ENCODE measurements at regions not wholly inside any gene's neighbourhood (a gene's known extent, or its start where the extent isn't known, plus 50 kb on each side); places are given as distances from the start of the nearest gene placed in this dataset.

- DNase-seq, result no peak
These were observed 163.1 kb downstream of the DICER1 start for GRCh38 chr14:94994245-94994644.

DNA sequence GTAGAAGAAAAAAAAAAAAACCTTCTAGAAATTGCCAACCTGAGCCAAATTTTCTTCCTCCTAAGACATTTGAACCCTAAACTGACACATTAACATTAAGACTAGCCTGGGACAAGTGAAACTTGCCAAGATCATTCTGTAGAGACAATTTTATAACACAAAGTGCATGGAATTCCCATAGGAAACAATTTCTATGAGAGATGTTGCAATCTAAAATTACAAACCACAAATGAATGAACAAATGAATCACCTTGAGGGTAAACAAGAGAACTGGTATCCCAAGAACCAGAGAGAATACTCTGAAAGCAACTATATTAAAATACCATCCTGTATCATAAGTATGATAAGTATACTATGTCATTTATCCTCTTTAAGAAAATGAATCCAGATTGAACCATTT, 165.3 kb downstream of the DICER1 start:
- no peak for DNase-seq

DNA sequence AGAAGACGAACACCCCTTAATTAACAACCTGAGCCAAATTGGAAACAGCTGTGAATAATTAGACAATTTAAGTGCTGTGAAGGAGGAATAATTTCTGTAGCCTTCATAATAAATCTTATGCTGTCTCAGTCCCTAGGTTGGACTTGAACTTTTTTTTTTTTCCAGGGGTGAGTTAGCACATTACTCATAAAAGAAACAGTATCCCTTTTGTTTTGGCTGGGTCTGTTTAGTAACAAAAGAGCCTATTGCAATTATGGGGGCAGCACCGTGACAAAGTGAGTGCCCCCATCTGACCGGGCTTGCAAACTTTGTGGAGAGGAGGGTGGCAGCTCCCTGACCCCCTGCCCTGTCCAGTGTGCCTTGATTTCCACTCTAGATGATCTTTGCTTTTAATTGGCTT, 167.4 kb downstream of the DICER1 start:
- no peak for DNase-seq

DNA sequence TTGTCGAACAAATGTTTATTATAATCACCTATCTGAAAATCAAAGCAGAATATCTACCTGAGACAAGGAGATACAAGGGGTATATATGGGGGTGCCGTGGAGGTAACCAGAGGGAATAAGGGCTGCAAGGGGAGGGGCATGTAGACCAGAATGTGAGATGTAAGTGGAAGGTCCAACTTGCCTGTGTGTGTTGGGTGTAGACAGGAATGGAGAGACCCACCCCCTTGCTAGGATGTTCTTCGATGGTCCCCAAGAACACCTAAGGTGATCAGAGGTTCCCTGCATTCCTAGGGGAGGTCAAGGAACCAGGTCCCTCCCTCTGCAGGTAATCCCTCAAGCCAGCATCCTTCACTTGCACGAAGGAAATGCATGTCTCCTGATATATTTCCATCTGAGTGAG, 167.9 kb downstream of the DICER1 start:
- no peak for DNase-seq

GRCh38 chr14:94987409-94987808, 169.9 kb downstream of the DICER1 start:
- DNase-seq, result no peak

DNA sequence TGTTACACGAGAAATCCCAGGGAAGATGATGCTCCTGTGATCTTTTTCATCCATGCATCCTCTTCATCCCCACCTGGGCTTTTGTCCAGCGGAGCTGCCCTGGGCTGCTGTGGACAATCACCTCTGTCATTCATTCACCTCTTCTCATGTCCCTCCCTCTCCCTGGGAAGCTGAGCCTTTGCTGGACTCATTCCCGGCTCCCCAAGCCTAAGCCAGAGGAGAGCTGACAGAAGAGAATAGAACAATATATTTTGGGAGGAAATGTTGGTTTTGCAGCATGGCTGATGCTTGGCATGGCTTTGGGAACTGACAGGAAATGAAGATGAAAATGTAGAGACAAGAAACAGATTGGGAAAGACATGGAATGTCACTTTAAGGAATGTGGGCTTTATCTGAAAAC, 177.4 kb downstream of the DICER1 start:
- no peak for DNase-seq

GRCh38 chr14:94977016-94977415, 180.3 kb downstream of the DICER1 start:
- no peak for DNase-seq

DNA sequence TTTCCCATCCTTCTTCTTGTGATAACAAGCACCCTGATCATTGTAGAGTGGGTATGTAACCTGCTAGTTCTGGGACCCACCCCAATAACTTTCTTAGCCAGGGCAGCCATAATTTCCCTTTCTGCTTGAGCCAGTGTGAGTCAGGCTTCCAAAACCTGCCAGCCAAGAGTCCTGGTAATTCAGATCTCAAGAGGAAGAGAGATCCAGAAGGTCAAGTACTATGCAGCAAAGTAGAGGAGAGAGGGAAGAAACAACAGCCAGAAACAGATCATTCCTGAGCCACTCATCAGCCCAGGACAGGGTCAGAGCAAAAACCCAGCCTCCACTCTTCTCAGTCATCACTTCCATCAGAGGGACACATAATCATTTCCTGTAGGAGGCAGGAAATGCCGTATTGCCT, 182.0 kb downstream of the DICER1 start:
- no peak for DNase-seq

- no peak for DNase-seq
These were observed 182.4 kb downstream of the DICER1 start for GRCh38 chr14:94974893-94975292.

DNA sequence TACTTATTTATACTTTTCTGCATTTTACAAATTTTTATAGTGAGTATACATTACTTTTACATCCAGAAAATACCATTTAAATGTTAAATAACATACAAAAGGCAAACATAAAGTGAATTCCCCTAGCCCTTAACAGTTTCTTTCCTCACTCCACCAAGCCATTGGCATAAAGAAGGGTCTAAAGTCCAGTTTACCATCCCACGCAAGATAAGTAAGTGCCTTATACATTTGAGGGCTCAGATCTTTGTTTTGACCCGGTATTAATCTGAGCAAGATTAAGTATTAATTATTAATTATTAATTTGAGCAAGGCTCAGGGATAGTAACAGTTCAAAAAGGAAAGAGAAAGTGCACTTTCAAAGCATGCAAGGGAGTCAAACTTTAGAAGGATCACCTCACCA, 182.9 kb downstream of the DICER1 start:
- DNase-seq, result no peak

- no peak for DNase-seq
These were observed 185.6 kb downstream of the DICER1 start for GRCh38 chr14:94971750-94972149.

DNA sequence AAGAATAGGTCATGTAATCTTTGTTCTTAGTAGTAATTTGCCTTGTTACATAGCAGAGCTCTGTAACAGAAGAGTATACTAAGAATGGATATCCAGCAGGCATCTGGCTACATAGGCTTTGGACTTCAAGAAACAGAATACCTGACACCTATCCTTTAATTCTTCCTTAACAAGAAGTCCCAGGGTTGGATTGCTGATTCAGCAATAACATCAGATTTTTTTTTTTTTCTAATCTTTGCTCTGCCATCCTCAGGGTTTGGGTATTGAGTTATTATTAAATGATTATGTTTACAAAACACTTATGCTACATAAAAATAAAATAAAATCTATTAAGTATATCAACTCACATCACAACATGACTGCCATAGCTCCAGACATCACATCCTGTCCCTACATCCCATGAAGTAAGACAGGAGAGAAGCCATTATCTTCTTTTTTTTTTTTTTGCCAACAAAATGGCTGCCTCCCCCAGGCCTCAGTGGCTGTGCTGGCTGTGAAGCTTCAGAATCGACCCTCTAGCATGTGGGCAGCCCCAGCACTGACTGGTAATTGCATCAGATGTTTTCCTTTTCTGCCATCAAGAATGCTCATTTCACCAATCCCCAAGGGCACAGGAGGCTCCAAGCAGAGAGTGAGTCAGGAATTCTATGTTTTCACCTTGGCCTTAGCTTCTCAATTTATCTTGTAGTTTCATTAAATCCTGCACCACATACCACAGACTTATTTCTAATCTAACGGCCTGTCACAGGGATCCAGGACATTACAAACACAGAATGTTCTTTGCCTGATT, 186.2 kb downstream of the DICER1 start:
- DNase-seq, result no peak

DNA sequence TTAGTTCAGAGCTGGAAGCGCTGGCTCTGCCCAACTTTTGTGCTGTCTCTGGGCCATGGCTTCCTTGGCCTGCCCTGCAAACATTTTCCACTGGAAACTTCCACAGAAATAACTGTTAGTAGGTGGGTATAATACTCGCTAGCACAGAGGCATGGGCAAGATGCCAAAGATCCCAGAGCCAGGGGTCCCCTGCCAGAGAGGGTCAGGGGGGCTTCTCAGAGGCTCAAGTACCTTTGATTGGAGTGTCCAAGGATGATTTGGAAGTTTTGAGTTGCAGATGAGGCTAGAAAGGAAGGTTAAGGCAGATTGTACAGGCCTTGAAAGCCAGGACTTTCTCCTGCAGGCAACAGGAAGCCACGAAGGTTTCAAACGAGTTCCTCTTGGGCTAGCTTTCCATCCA, 187.6 kb downstream of the DICER1 start:
- no peak for DNase-seq

- no peak for DNase-seq
These were observed 190.5 kb downstream of the DICER1 start for GRCh38 chr14:94966868-94967267.

DNA sequence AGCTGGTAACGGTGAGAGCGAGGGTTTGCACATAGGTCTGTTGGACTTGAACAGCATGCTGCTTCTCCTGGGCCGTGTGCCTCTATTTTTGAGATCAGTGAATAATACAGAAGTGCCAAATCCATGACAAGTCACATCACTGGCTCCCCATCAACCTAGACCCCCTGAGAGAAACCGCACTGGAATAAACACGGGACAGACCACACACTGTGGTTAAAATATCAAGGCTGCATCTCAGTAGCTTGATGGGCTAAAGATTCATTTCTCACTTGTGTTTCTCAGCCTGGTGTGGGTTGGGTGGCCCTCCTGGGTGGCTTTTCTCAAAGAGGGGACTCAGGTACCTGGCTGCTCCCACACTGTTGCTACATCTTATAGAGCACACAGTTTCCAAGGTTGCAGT, 191.0 kb downstream of the DICER1 start:
- DNase-seq, result no peak

GRCh38 chr14:94965551-94966313, 191.6 kb downstream of the DICER1 start:
- no peak for DNase-seq

- no peak for DNase-seq
These were observed 192.4 kb downstream of the DICER1 start for GRCh38 chr14:94964931-94965330.

- DNase-seq, result no peak
These were observed 193.1 kb downstream of the DICER1 start for GRCh38 chr14:94964181-94964580.

DNA sequence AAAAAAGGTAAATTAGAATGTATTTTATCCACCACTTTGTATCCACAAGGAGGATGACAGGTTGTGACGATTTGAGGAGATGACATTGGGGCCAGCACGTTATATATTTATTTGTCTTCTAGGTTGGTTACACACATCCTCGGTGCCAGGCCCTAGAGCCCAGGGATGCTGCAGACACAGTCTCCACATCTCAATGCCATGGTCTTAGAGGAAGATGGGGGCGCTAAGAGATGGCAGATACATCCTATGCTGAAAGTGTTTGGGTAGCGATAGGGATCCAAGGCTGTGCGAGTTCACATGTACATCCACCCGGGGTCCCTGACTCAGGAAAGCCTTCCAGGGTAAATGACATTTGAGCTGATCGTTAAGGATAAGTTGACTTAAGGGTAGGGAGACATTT, 193.1 kb upstream of the GSC start:
- no peak for DNase-seq

- no peak for DNase-seq
These were observed 192.3 kb upstream of the GSC start for GRCh38 chr14:94962166-94962575.

- no peak for DNase-seq
These were observed 191.7 kb upstream of the GSC start for GRCh38 chr14:94961386-94962165.

DNA sequence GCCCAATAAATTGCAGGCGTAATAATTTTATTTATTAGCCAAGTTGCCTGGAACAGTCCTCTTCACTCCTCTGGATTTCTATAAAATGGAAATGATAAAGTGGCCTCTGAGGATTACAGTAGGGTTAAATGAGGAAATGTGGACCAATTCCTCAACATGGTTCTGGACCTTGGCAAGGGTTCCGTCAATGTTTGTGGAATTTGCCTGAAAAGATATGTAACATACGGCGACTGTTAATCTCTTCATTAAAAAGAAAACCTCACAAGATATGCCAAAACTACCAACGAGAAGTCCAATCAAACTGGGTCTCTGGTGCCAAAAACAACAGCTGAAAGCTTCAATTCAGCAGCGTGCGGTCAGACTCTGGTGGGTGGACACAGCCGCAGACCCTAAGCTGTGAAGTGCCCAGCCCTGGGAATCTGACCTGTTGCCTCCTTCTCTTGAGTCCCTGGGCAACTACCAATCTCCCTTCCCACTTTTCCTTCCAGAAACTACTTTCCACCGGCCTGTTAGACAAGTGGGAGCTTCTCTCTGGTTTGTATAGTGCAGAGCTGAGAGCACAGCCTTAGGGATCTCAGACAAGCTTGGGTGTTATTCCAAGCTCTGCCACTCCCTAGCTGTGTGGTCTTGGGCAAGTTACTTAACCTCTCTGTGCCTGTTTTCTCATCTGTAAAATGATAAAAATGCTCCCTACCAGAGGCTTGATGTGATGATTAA, 190.5 kb upstream of the GSC start:
- no peak for DNase-seq

Data from T-helper 2 cell (primary cell).